ENCODE measurements at regions not wholly inside any gene's neighbourhood (a gene's known extent, or its start where the extent isn't known, plus 50 kb on each side); places are given as distances from the start of the nearest gene placed in this dataset.

- TF ChIP-seq CTCF (conservative IDR thresholded peaks at IDR 0.05; ENCODE audit: low read depth, low read length) (no peak), EZH2 (IDR thresholded peaks at IDR 0.05; ENCODE audit: low read length, unreplicated experiment) (no peak), EZH2phosphoT487 (IDR thresholded peaks at IDR 0.05; ENCODE audit: borderline replicate concordance, low read length) (no peak)
These were observed 56.9 kb upstream of the ALKAL2 start for GRCh38 chr2:344811-345210.

Data from PC-3 (cell line).